Endothelial cell of umbilical vein (primary cell): ENCODE measurements at regions not wholly inside any gene's neighbourhood (a gene's known extent, or its start where the extent isn't known, plus 50 kb on each side); places are given as distances from the start of the nearest gene placed in this dataset.

Experiments used
- BruUV-seq: library from RNA; stranded (reverse); fragments of 400-500 nt; replicated peaks from 2 replicates; lab custom pipeline; 2021; lab: Mats Ljungman, UMichigan
- CTCF ChIA-PET: fragments of 300-600, 350-600 bp; sonication (Branson Sonifier 250); formaldehyde crosslinking; loops from one replicate; lab custom pipeline; 2021; ENCODE audit warnings: antibody characterized with exemption, inconsistent platforms; lab: Charles Lee
- POLR2A ChIA-PET: fragments of 300-600, 350-600 bp; sonication (Branson Sonifier 250); formaldehyde crosslinking; loops from one replicate; lab custom pipeline; 2021; ENCODE audit warnings: antibody characterized with exemption, inconsistent platforms; lab: Charles Lee
- DNase-seq: peaks from one replicate; pipeline ENCODE4 v3.0.0-alpha.2; 2011; ENCODE audit warnings: low read depth, low spot score
- FAIRE-seq: peaks from 2 replicates; lab custom pipeline; 2011; peaks lifted over from hg19 to GRCh38; lab: Jason Lieb, UNC
- H2AFZ ChIP-seq: 2 replicates; pipeline ENCODE4 v1.6.0; 2012; ENCODE audit warnings: low read depth, low read length, control low read depth, inconsistent platforms
- H3K27ac ChIP-seq: 2 replicates; pipeline ENCODE4 v1.5.1; 2011; ENCODE audit warnings: low read depth, mild to moderate bottlenecking, control low read depth, low read length, moderate library complexity; ENCODE audit not compliant: insufficient read depth
- H3K27me3 ChIP-seq, 2 experiments: 2 replicates each; pipeline versions ENCODE4 v1.6.0 to v1.6.1; 2011; ENCODE audit warnings: low read length in 2 of 2, mixed read lengths in 1 of 2; ENCODE audit not compliant: control insufficient read depth in 2 of 2, insufficient read depth in 2 of 2
- H3K36me3 ChIP-seq, 2 experiments: 2 replicates in 1 of 2; 3 replicates in 1 of 2; pipeline ENCODE4 v1.5.1; 2011; ENCODE audit warnings: low read length in 2 of 2, mild to moderate bottlenecking in 1 of 2, moderate library complexity in 1 of 2; ENCODE audit not compliant: control insufficient read depth in 2 of 2, insufficient read depth in 2 of 2; ENCODE audit errors: extremely low read depth in 1 of 2
- H3K4me1 ChIP-seq: 3 replicates; pipeline ENCODE4 v1.5.1; 2011; ENCODE audit warnings: mild to moderate bottlenecking, low read length; ENCODE audit not compliant: control insufficient read depth, insufficient read depth; ENCODE audit errors: extremely low read depth
- H3K4me2 ChIP-seq: 2 replicates; pipeline ENCODE4 v1.6.1; 2011; ENCODE audit warnings: low read length, control low read depth, mixed read lengths; ENCODE audit not compliant: insufficient read depth
- H3K4me3 ChIP-seq, 3 experiments: fragments of 200-600 bp in 1 of 3; sonication (generic), shearing (Covaris generic) in 1 of 3; replicated peaks in 1 of 3; 2 replicates each; pipeline ENCODE4 v1.5.1; 2011 to 2016; ENCODE audit warnings: control low read depth in 3 of 3, low read length in 3 of 3, mild to moderate bottlenecking in 2 of 3, inconsistent platforms in 1 of 3, low read depth in 1 of 3, moderate library complexity in 1 of 3; ENCODE audit not compliant: insufficient read depth in 1 of 3
- H3K79me2 ChIP-seq: 2 replicates; pipeline ENCODE4 v1.6.0; 2012; ENCODE audit warnings: low read length, inconsistent platforms; ENCODE audit not compliant: control insufficient read depth, insufficient read depth
- H3K9ac ChIP-seq: replicated peaks from 2 replicates; pipeline ENCODE3; 2011; ENCODE audit warnings: low read length, control low read depth; ENCODE audit not compliant: insufficient read depth; ENCODE audit errors: extremely low read depth
- H3K9me1 ChIP-seq: replicated peaks from 3 replicates; pipeline ENCODE4 v1.6.0; 2011; ENCODE audit warnings: mild to moderate bottlenecking, low read length; ENCODE audit not compliant: control insufficient read depth, insufficient read depth; ENCODE audit errors: extremely low read depth
- H3K9me3 ChIP-seq: replicated peaks from 2 replicates; pipeline ENCODE4 v1.5.1; 2012; ENCODE audit warnings: low read length, inconsistent platforms; ENCODE audit not compliant: control insufficient read depth, insufficient read depth
- H4K20me1 ChIP-seq: replicated peaks from 2 replicates; pipeline ENCODE3; 2011; ENCODE audit warnings: mild to moderate bottlenecking, low read length; ENCODE audit not compliant: control insufficient read depth, insufficient read depth; ENCODE audit errors: extremely low read depth
- EZH2 ChIP-seq: IDR thresholded peaks from 2 replicates; pipeline ENCODE4 v1.6.1; 2012; ENCODE audit warnings: borderline replicate concordance, low read depth, mild to moderate bottlenecking, moderate library complexity, low read length, inconsistent platforms; ENCODE audit not compliant: severe bottlenecking
- FOS ChIP-seq: IDR thresholded peaks from 2 replicates; pipeline ENCODE4 v1.6.1; 2011; ENCODE audit warnings: mild to moderate bottlenecking, low read length, moderate library complexity, borderline replicate concordance; ENCODE audit not compliant: insufficient read depth
- GATA2 ChIP-seq: IDR thresholded peaks from 2 replicates; pipeline ENCODE4 v1.7.0; 2011; ENCODE audit warnings: low read depth, mild to moderate bottlenecking, moderate library complexity, mixed read lengths, low read length; ENCODE audit not compliant: insufficient read length, insufficient read depth
- JUN ChIP-seq: IDR thresholded peaks from 2 replicates; pipeline ENCODE4 v1.6.1; 2011; ENCODE audit warnings: borderline replicate concordance, low read depth; ENCODE audit not compliant: insufficient read length, insufficient read depth
- MYC ChIP-seq: IDR thresholded peaks from one replicate; pipeline ENCODE4 v1.6.1; 2011; ENCODE audit warnings: mild to moderate bottlenecking, low read depth, low read length
- POLR2A ChIP-seq: IDR thresholded peaks from 2 replicates; pipeline ENCODE4 v1.6.1; 2012; ENCODE audit warnings: low read depth, mild to moderate bottlenecking, control low read depth, low read length
- POLR2AphosphoS5 ChIP-seq: IDR thresholded peaks from 2 replicates; pipeline ENCODE4 v1.6.1; 2012; ENCODE audit warnings: low read depth, mild to moderate bottlenecking, control low read depth, low read length, moderate library complexity; ENCODE audit not compliant: insufficient read depth
- dilution Hi-C: fragments of 300-500 bp; cut with MboI; formaldehyde crosslinking; loops from one replicate; pipeline ENCODE4 v1.15.0; 2019; ENCODE audit warnings: low sequenced_read_pairs; ENCODE audit not compliant: extremely low pct_ligation_motif_present
- intact Hi-C: fragments of 100-400 bp; cut with micrococcal nuclease; formaldehyde crosslinking; loops from one replicate; pipeline ENCODE4 v1.10.0; 2022
- TF ChIP-seq, protein P1 (sequence below), 2 donors: IDR thresholded peaks; 1 replicate in 1 of 2; 2 replicates in 1 of 2; pipeline ENCODE4 v1.5.1; 2011; ENCODE audit warnings: low read length in 2 of 2, mild to moderate bottlenecking in 2 of 2, moderate library complexity in 2 of 2, control low read depth in 1 of 2, inconsistent platforms in 1 of 2, low read depth in 1 of 2; ENCODE audit not compliant: insufficient read depth in 1 of 2; ENCODE audit errors: extremely low read depth in 1 of 2
- TF ChIP-seq, protein P2 (sequence below): IDR thresholded peaks from 2 replicates; pipeline ENCODE4 v1.6.1; 2011; ENCODE audit not compliant: insufficient read depth, insufficient read length

DNA sequence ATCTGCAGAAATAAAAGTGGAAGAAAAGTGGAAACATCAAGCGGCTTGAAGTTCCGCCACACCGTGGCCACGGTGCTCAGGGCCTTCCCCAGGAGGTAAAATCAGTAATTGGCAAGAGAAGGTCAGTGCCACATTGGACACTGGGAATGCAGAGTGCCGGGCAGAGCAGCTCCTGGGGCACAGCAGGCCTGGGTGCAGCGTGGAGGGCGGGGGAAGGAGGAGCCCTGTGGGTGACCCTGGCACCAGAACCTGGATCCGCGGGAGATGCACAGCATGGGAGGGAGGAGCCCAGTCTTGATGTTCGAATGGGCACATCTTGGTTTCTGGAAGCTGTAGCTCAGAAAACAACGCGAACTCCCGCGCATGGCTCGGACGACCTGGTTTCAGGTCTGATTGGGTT, 630.2 kb downstream of the GALR1 start:
- Histone ChIP-seq H4K20me1 (no peaks in the 10 kb centered on the region), H3K27ac (no peak overlapping the region), H3K9ac (no peak overlapping the region), H3K4me2 (no peak overlapping the region), H3K4me1 (no peaks in the 10 kb centered on the region), H3K4me3 (no peak overlapping the region), H3K36me3 (no peaks in the 10 kb centered on the region), H3K27me3 (no peaks in the 10 kb centered on the region), H3K9me1 (no peaks in the 10 kb centered on the region), H3K9me3 (peaks cover 7% of the 10 kb centered on the region), H3K79me2 (no peaks in the 10 kb centered on the region), H2AFZ (no peak overlapping the region)
- POLR2A ChIA-PET: no interaction called here
- dilution Hi-C loops: no loop called here
- no peak for DNase-seq
- TF ChIP-seq, protein P1, sequence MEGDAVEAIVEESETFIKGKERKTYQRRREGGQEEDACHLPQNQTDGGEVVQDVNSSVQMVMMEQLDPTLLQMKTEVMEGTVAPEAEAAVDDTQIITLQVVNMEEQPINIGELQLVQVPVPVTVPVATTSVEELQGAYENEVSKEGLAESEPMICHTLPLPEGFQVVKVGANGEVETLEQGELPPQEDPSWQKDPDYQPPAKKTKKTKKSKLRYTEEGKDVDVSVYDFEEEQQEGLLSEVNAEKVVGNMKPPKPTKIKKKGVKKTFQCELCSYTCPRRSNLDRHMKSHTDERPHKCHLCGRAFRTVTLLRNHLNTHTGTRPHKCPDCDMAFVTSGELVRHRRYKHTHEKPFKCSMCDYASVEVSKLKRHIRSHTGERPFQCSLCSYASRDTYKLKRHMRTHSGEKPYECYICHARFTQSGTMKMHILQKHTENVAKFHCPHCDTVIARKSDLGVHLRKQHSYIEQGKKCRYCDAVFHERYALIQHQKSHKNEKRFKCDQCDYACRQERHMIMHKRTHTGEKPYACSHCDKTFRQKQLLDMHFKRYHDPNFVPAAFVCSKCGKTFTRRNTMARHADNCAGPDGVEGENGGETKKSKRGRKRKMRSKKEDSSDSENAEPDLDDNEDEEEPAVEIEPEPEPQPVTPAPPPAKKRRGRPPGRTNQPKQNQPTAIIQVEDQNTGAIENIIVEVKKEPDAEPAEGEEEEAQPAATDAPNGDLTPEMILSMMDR (IDR thresholded peaks at IDR 0.05; ENCODE audit: extremely low read depth in 1 of 2, insufficient read depth in 1 of 2, low read depth in 1 of 2, low read length in 2 of 2): no peak
- TF ChIP-seq JUN: no peak
- TF ChIP-seq GATA2: no peak
- no peak for TF ChIP-seq POLR2A
- no peak for TF ChIP-seq FOS
- TF ChIP-seq, protein P2, sequence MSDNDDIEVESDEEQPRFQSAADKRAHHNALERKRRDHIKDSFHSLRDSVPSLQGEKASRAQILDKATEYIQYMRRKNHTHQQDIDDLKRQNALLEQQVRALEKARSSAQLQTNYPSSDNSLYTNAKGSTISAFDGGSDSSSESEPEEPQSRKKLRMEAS: no peak
- no peak for TF ChIP-seq MYC
- no peak for TF ChIP-seq POLR2AphosphoS5
- TF ChIP-seq EZH2: no peak
- no TSS peak for BruUV-seq
- no peak for FAIRE-seq
- CTCF ChIA-PET: no interaction called here
- intact Hi-C loops: no loop called here
